GM19239 (cell line): ENCODE measurements at regions not wholly inside any gene's neighbourhood (a gene's known extent, or its start where the extent isn't known, plus 50 kb on each side); places are given as distances from the start of the nearest gene placed in this dataset.

Experiments used
- DNase-seq: peaks from one replicate; pipeline ENCODE4 v3.0.0; 2011; ENCODE audit warnings: low spot score; ENCODE audit not compliant: insufficient read length
- FAIRE-seq: peaks from 2 replicates; lab custom pipeline; 2011; peaks lifted over from hg19 to GRCh38; lab: Jason Lieb, UNC

GRCh38 chr4:14829795-14830194, 172.5 kb upstream of the CPEB2 start:
- FAIRE-seq (no peak), DNase-seq (no peak)

- no peak for FAIRE-seq
- no peak for DNase-seq
Measured at GRCh38 chr4:14831416-14831815, 170.9 kb upstream of the CPEB2 start.

DNA sequence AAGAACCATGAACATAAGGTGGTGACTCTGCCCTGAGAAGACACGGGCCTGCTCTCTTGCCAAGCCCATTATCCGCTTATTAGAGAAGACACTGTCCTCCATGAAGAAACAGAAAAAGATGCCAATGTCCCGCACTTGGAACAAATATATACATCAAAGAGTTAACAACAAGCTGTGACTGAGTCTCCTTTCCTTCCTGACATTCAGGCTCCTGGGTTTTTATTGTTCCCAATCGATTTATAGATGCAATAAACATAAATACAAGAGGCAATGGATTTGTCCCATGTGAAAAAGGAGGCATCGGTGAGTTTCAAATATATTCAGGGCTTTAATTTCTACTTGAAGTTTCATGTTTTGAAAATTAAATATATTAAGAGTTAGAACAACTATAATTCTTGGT, 169.2 kb upstream of the CPEB2 start:
- DNase-seq (no peak), FAIRE-seq (no peak)

DNA sequence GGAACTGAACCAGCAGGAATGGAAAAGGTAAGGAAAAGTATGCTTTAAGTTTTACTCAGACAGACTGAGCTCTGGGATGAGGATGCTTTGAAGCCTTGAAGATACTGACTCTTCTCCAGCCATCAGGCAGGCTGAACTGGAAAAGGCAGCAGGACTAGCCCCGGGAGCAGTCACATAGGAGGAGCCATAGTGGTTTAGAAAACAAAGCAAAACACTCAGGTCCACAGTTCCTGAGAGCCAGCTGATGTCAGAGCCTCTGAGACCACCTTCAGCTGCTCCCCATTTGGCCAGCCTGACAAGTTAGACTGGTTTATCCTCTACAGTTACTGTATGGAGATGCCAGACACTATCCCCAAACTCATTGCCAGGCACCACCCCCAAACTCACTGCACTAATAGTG, 167.9 kb upstream of the CPEB2 start:
- no peak for FAIRE-seq
- DNase-seq: no peak

DNA sequence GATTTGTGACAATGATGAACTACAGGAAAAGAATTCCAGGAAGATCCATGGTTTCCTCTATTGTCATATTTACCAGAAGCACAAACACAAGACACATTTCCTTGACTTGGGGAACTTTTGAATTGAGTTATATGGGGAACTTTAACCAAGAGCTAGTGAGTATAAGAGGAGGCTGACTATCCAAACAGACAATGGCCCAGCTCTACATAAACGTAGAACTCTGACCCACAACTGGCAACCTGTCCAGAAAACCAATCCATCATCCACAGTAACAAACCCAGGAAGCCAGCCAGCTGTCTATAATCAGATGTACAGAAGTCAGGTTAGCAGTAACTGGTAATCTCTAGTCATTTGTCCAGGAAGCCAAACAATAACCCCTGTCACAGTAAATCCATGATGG, 167.0 kb upstream of the CPEB2 start:
- FAIRE-seq (no peak), DNase-seq (no peak)

DNA sequence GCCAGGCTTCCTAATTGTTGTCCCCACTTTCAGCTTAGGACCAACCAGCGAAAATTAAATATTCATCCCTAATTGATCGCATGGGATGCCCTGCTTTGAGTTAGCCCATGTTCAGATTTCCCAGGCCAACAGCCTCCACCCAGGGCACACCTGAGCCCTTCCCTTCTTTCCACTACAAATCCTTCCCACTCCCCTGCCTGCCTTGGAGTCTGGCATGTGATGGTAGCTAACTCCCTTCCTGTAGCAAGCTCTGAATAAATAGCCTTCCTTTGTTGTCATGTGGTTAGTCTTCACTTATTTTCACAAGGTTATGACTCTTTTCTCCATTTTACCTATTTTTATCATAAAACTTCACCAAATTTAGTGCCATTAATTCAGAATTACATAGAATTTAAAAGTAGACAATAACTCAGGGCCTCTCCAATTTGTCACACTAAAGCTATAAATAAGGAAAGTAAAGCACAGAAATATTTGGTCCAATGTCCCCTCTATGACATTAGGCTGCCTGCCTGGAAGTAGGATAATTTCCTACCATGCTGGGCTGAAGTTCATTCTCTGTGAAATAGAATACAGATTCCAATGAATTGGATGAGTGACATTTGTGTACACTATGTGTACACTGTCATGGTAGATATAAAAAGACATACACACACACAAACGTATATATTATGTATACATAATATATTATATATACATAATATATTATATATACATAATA, 166.4 kb upstream of the CPEB2 start:
- DNase-seq (no peak), FAIRE-seq (no peak)

DNA sequence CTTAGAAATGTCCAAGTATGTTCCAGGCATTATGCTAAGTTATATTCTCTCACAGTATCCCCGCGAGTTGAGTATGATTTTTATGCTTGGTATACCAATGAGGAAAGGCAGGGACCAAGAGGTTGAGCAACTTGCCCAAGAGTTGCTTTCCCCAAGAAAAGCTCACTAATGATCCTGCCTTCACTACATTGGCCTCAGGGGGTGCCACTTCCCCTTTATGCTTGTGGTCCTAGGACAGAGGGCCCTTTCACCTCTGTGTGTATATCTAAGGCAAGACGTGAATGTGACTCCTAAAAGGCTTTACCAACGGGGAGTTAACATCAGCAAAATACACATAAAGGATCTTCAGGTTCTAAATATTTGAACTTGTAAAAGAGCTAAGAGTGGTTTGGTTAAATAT, 164.4 kb upstream of the CPEB2 start:
- DNase-seq (no peak), FAIRE-seq (peak; percentile 21)

DNA sequence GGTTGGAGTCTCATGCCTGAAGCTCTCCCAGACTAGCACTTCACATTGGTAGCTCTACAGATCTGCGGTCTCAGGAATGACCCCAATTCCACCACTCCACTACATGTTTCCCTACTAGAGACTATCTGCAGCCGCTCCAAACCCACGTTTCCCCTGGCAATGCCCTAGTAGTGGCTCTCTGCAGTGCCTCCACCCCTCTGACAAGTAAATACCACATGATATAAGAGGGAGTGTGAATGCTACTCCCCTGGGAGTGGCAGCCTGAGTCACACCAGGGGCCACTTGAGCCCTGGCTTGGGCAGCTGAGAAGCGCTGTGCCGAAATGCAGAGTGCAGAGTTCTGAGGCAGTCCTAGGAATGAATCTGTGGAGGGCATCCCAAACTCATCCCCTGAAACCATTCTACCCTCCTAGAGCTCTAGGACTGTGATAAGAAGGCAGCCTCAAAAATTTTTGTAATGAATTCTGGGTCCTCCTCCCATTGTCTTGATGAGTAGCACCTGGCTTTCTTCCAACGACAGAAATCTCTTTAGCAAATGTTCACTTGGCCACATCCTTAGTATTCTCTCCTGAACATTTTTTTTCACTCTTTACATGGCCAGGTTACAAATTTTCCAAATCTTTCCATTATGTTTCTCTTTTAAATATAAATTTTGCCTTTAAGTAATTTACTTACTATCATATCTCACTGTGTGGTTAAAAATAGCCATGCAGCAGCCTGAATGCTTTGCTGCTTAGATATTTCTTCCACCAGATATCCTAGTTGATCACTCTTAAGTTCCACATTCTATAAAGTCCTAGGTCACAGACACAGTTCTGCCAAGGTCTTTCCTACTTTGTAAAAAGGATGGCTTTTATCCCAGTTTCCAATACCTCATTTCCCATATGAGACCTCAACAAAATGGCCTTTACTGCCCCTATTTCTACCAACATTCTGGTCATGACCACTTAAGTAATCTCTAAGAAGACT, 160.2 kb upstream of the CPEB2 start:
- no peak for DNase-seq
- no peak for FAIRE-seq

DNA sequence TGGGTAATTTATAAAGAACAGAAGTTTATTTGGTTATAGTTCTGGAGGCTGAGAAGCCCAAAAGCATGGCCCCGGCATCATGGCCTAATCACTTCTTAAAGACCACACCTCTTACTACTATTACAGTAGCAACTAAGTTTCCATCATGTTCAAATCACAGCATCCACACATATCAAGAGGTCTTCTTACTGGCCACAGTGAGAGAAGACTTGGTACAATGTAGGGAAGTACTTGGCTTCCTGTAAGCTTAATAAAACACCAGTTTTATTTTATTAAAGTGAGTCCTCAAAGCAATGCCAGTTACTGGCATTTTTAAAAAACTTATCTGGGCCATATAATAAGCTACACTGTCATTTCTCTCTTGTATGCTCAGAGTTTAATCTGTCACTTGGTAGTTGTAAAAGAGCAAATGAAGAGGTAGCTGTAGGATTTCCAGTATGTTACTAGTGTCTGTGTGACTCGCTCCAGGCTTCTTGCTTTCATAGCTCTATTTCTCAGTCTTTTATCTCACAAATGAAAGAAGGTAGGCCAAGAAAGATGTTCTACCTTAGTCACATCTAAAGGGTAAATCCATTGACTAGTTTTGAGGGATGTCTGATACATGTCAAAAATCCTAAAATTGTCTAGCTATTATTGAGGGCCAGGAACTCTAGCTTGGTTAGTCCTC, 159.2 kb upstream of the CPEB2 start:
- DNase-seq (no peak), FAIRE-seq (no peak)

DNA sequence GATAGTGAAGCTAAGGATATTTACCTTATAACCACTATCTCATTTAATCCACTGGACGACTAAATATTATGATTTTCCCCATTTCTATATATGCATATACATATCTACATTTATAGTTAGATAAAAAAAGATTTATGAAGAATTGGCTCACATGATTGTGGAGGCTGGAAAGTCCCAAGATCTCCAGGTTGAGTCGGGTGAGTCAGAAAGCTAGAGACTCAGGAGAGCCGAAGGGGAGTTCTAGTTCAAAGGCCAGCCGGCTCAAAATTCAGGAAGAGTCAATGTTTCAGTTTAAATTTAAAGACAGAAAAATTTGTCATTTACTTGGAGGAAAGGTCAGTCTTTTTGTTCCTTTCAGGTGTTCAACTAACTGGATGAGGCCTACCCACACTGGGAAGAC, 158.2 kb upstream of the CPEB2 start:
- FAIRE-seq: no peak

DNA sequence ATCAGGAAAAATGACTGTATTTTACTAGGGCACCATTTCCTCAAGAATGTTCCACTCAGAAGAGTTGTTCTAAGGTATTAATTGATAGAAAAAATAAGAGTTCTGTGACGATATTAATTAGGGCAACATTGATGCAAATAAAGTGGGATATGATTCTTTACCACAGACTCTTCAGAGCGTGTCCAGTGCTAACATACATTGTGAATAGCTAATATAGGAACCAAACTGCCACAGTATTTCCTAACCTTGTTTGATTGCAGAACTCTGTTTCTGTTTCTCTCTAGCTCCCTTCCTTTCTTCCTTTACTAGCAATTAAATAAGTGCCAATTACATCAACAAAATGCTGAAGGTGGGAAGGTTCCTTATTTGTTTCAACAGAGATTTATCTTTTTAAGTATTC, 154.1 kb upstream of the CPEB2 start:
- FAIRE-seq (no peak), DNase-seq (no peak)

More for the DNA sequence above, 158.2 kb upstream of the CPEB2 start:
- no peak for DNase-seq

GRCh38 chr4:14850455-14851097, 151.7 kb upstream of the CPEB2 start:
- DNase-seq: no peak
- FAIRE-seq: no peak

- FAIRE-seq (no peak), DNase-seq (no peak)
Measured at GRCh38 chr4:14853176-14853943, 148.9 kb upstream of the CPEB2 start.

- FAIRE-seq: peak; percentile 11
- no peak for DNase-seq
Measured at GRCh38 chr4:14855719-14856061, 146.6 kb upstream of the CPEB2 start.

DNA sequence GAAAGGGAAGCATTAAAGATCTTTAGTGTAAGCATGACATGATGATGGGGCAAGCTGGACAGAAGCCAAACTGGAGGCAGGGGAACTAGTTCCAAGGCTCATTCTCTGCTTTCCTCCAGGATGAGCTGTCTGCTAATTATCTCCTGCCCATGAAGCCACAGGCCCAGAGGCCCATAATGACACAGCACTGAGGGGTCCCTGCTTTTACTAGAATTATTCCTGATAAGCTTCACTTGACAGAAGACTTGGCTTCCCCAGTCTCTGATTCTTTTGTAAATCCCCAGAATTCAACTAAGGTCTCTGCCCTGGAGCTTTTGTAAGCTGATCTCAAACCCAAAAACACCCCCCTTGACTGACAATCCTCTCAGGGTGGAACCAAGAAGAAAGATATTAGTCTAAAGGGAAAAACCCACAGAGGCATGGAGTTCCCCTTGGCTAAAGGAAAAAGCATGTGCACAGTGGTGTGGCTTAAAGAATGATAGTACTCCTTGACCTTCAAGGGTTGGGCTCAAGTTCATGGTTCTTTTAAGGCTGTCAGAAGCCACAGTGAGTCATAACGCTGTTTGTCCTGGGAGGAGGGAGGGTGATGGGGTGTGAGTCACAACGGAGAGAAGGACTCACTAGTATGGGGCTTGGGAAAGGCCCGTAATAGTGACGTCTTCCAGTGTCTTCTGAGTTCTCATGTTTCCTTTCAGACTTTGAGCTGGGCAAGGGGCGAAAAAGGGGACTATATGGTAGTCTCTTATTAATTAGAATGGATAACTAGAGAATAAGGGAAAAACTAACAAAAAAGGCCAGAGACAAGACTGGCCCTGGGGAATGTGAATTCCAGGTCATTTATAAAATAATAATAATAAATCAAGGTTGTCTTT, 146.0 kb upstream of the CPEB2 start:
- peak; percentile 19 for DNase-seq

DNA sequence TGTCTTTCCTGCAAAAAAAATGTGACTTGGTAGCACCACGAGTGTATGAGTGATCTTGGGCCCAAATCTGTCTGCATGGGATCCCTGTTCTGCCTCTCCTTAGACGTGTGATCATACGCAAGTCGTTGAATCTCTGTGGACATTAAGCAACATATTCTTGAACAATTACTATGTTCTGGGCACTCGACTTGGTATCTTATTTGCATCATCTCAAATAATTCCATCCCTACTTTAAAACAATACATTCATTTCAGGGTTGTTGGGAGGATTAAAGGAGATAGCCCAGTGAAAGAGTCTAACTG, 145.4 kb upstream of the CPEB2 start:
- FAIRE-seq (no peak), DNase-seq (no peak)

More for the DNA sequence above, 146.0 kb upstream of the CPEB2 start:
- peak; percentile 95 for FAIRE-seq

DNA sequence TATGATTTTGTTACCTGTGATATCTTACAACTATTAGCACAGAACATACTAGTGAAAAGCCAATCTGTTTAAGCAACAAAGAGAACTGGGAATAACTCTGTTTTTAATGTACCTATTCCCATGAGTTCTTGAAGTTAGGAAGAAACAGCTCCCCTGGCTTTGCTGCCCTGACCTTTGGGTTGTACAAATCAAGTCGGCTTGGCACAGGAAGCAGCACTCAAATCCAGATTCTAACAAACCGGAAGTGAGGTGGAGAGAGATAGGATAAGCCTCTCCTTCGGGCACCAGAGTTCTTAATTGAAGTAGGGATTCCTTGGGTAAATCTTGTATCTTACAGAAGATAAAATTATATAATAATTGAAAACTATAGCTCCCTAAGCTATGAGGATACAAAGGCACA, 144.8 kb upstream of the CPEB2 start:
- FAIRE-seq (no peak), DNase-seq (no peak)

GRCh38 chr4:14857981-14858380, 144.3 kb upstream of the CPEB2 start:
- FAIRE-seq (no peak), DNase-seq (no peak)

GRCh38 chr4:14862891-14863290, 139.4 kb upstream of the CPEB2 start:
- DNase-seq (no peak), FAIRE-seq (no peak)
